ENCODE measurements at regions not wholly inside any gene's neighbourhood (a gene's known extent, or its start where the extent isn't known, plus 50 kb on each side); places are given as distances from the start of the nearest gene placed in this dataset.

- DNase-seq (ENCODE audit: low read depth) = no peak
Observed at GRCh38 chr2:235264121-235264493, 229.7 kb upstream of the AGAP1 start.

- DNase-seq (ENCODE audit: low read depth) = no peak
Observed at GRCh38 chr2:235264512-235264911, 229.3 kb upstream of the AGAP1 start.

DNA sequence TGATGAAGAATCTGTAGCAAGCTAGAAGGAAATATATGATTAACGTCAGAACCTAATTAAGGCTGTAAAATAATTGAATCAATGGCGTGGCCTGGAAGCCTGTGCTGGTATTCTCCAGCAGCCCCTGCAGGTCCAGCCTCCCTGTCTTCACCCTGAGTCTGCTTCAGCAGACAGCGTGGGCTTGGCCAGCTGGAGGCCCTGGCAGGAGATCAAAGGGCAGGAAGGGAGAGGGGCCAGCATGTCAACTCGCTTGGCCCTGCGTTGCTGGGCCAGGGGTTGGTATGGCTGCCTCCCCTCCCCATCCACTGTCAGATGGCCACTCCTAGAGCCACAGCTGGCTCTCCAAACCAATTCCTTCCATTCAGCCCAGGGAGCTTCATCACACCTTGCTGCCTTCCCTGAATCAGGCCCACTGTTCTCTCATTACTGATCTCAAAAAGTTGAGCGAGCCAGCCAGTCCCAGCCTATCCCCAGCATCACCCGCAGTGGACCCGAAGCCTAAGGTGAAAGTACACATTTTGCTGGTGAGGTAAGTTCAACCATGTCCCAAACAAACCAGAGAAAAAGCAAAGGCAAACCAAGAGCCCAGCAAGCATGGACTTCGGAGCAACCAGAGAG is 228.4 kb upstream of the AGAP1 start:
- no peak for DNase-seq (ENCODE audit: low read depth)

DNA sequence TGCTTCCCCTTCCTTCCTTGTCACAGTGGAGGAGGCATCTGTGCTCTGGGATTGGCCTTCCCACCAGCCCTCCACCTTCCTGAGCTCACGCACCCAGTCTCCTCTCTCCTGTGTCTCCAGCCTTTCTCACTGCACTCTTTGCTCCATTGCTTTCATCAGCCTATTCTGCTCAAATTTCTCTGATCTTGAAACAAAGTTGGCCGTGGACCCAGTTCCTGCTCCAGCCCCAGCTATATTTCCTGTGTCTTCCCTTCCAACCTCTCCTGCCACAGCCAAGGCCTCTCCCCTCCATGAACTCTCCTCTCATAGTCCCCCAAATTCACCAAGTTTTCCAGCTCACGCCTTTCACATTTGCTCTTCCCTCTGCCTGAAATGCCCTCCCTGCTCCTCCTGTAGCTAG is 226.6 kb upstream of the AGAP1 start:
- DNase-seq (ENCODE audit: low read depth) = no peak

- peak; percentile 23 for DNase-seq (ENCODE audit: low read depth)
Observed at GRCh38 chr2:235268535-235268934, 225.3 kb upstream of the AGAP1 start.

DNA sequence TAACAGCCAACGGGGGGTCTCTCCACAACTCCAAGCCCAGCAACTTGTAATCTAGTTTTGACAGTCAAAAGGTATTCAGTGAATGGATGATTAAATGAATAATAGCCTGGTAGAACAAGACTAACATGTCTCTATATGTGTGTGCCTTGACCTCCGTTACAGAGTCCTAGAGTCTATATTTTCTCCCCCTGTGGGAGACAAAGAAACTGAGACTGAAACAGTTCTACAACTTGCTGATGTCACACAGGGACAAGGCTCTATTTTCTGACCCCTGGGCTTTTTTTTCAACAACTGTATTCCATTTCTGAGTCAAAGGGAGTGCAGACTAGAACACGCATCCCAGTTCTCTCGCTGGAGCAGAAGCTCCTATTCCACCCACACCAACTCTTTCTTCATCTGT is 223.6 kb upstream of the AGAP1 start:
- no peak for DNase-seq (ENCODE audit: low read depth)

DNA sequence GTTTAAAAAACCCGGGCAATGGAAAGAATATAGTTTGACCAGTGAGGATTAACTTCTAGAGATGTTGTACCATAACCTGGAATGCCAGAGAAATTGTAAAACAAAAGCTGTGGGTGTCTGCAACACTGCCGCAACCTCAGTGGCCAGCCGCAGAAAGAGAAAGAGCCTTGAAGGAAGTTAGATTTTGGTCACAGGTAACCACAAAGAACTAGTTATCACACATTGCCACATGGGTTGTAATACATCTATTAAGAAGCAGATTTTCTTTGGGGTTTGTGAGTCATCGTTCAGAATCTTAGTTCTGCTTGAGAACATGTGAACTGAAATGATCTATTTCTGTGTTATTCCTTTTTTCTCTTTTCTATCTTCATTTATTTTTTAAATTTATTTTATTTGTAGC is 222.9 kb upstream of the AGAP1 start:
- no peak for DNase-seq (ENCODE audit: low read depth)

- no peak for DNase-seq (ENCODE audit: low read depth)
Observed at GRCh38 chr2:235271936-235272335, 221.9 kb upstream of the AGAP1 start.

GRCh38 chr2:235274023-235274422 is 219.8 kb upstream of the AGAP1 start:
- DNase-seq (ENCODE audit: low read depth) = no peak

DNA sequence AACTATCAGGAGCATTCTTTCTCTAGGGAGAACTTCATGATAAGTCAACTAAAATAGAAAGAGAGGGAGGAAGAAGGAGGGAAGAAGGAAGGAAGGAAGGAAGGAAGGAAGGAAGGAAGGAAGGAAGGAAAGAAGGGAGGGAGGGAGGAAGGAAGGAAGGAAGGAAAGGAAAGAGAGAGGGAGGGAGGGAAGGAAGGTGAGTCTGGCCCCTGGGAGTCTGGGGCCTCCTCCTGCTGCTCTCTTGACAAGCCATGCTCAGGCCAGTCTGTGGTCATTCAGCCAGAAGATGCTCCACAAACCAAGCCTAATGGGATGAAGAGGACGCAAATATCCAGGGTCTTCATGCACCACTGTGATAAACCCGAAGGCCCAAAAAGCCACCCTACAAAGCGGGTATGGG is 216.4 kb upstream of the AGAP1 start:
- DNase-seq (ENCODE audit: low read depth) = no peak

- DNase-seq (ENCODE audit: low read depth) = no peak
Observed at GRCh38 chr2:235278771-235279355, 215.0 kb upstream of the AGAP1 start.

DNA sequence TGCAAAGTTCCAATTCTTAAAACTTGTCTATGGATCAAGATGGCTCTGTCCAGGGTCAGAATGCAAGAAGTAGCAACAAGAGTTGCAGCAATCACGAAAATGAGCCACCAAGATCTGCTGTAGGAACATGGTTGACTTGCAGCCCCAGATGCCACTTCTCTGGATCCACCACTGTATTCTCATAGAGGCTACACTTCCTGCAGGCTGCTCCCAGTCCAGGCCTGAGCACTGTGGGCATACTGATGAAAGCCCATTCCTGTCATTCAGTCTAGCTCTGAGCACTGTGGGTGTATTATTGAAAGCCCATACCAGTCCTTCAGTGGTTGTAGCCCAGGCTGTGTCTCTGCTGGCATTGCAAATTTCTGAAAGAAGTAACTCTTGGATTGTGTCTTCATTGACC is 213.9 kb upstream of the AGAP1 start:
- DNase-seq (ENCODE audit: low read depth) = no peak

GRCh38 chr2:235283246-235283645 is 210.6 kb upstream of the AGAP1 start:
- no peak for DNase-seq (ENCODE audit: low read depth)

- peak; percentile 27 for DNase-seq (ENCODE audit: low read depth)
Observed at GRCh38 chr2:235286622-235287374, 207.0 kb upstream of the AGAP1 start.

DNA sequence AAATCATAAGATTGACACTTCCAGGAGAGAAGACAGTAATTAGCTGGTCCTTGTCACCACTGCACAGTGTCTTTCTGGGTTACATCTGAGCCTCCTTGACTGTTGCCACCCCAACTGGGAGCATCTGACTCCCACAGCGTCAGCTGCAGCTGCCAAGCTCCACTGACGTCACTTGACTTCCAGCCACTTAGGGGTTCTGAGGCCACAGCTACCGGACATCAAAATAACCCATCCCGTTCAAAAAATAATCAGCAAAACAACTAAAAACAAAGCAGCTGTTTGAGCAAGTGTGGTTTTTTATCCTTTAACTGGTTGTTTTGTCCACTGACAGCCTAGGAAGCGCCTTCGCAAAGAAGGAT is 206.5 kb upstream of the AGAP1 start:
- no peak for DNase-seq (ENCODE audit: low read depth)

DNA sequence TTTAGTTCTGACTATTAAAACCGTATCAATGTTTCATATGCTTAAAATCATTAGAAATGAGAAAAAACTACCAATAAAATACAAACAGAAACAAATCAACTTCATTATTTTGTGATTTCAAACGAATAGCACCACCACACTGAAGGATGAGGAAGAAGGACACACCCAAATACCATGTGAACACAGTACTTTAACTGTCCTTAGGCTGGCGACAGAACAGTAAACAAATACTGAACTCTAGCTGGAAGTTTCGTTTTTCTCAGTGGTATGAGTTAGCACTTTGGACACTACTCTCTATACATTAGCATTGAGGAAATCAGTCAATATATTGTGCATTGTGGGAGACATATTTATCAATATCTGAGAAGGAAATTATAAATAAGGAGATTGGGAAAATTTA is 202.4 kb upstream of the AGAP1 start:
- DNase-seq (ENCODE audit: low read depth) = no peak

DNA sequence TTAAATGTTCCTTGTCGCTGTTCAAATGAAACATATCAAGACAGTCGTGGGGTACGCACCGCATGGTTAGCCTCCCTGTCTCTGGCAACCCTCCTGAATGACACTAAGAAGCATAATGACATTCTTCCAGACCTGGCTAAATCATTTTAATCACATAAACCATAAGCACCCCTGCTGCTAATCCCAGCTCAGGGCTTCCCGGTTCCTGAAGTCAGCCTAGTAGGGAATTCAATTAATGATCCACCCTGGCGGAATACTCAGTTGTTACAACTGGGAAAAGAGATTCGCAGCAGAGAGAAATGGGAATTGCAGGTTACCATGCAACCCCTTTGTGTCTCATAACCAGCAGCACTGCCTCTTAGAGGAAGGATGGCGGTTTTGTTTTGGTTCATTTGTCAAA is 200.8 kb upstream of the AGAP1 start:
- no peak for DNase-seq (ENCODE audit: low read depth)

DNA sequence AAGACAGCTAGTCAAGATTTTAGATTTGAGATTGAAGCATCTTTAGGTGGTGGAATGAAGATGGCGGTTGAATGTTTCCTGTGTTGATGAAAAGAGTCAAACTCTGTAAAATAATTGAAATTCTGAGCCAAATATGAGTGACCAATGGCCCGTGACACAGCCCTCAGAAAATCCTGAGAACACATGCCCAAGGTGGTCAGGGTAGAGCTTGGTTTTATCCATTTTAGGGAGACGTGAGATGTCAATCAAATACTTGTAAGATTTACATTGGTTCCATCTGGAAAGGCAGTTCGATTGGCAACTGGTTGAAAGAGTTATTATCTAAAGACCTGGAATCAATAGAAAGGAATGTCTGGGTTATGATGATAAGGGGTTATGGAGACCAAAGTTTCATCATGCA is 198.0 kb upstream of the AGAP1 start:
- no peak for DNase-seq (ENCODE audit: low read depth)

GRCh38 chr2:235300368-235301201 is 193.3 kb upstream of the AGAP1 start:
- DNase-seq (ENCODE audit: low read depth) = peak; percentile 66

DNA sequence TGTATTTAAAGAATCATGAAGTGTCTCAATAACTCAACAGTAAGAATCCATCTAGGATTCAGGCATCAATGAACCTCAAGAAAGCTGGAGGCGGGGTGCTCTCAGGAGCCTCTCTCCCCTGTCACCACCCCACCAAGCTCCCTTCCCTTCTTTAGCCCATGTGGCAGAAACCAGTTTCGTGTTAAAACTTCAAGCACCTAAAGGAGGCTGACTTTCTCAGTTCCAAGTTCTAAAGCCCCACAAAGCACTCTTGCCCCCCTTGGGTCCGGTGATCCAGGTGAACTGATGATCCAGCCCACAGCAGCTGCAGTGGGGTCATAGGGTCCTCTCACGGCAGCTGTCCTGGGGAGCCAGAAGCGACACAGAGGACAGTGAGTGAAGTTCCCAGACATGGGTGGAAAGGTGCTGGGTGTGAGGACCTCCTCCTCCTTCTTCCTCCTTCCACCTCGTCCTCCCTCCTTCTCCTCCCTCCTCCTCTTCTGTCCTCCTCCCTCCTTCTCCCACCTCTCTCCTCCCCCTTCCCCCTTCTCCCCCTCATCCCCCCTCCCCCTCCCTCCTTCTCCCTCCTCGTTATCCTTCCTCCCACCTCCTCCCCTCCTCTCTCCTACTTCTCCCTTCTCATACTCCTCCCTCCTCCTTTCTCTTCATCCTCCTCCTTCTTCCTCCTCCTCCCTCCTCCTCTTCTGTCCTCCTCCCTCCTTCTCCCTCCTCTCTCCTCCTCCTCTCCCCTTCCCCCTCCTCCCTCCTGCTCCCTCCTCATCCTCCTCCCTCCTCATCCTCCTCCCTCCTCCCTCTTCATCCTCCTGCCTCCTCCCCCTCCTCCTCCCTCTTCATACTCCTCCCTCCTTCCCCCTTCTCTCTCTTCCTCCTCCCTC is 192.4 kb upstream of the AGAP1 start:
- no peak for DNase-seq (ENCODE audit: low read depth)

- no peak for DNase-seq (ENCODE audit: low read depth)
Observed at GRCh38 chr2:235302263-235302662, 191.6 kb upstream of the AGAP1 start.

All from fibroblast of the conjunctiva (primary cell).